WTC11 (cell line): ENCODE measurements at regions not wholly inside any gene's neighbourhood (a gene's known extent, or its start where the extent isn't known, plus 50 kb on each side); places are given as distances from the start of the nearest gene placed in this dataset.

Experiments
- E2F1 ChIP-seq: sonication (generic); formaldehyde crosslinking; IDR thresholded peaks from 2 replicates; pipeline ENCODE4 v1.8.0; 2022; ENCODE audit warnings: mild to moderate bottlenecking, missing genetic modification reagents
- KAT7 ChIP-seq: sonication (generic); formaldehyde crosslinking; IDR thresholded peaks from 2 replicates; pipeline ENCODE4 v1.8.1; 2023; ENCODE audit warnings: missing genetic modification reagents, mild to moderate bottlenecking, borderline replicate concordance
- MAX ChIP-seq: sonication (generic); formaldehyde crosslinking; IDR thresholded peaks from 2 replicates; pipeline ENCODE4 v1.8.0; 2022; ENCODE audit warnings: mild to moderate bottlenecking, missing genetic modification reagents
- NFYB ChIP-seq: sonication (generic); formaldehyde crosslinking; conservative IDR thresholded peaks from 2 replicates; pipeline ENCODE4 v1.8.0; 2022; ENCODE audit warnings: low read depth, missing genetic modification reagents
- NR1H2 ChIP-seq: sonication (generic); formaldehyde crosslinking; IDR thresholded peaks from 2 replicates; pipeline ENCODE4 v1.9.0; 2021; ENCODE audit warnings: mild to moderate bottlenecking, moderate library complexity, missing genetic modification reagents
- TCF7 ChIP-seq: sonication (generic); formaldehyde crosslinking; IDR thresholded peaks from 2 replicates; pipeline ENCODE4 v1.8.0; 2022; ENCODE audit warnings: mild to moderate bottlenecking, low read depth, missing genetic modification reagents, moderate library complexity
- TF ChIP-seq, protein P1 (sequence below): fragments of 200-600 bp; IDR thresholded peaks from 2 replicates; pipeline ENCODE4 v1.8.0; 2022; ENCODE audit warnings: antibody characterized with exemption
- TF ChIP-seq, protein P2 (sequence below): sonication (generic); formaldehyde crosslinking; IDR thresholded peaks from 2 replicates; pipeline ENCODE4 v1.8.0; 2022; ENCODE audit warnings: missing genetic modification reagents
- TF ChIP-seq, protein P3 (sequence below): sonication (generic); formaldehyde crosslinking; IDR thresholded peaks from 2 replicates; pipeline ENCODE4 v1.8.1; 2022; ENCODE audit warnings: mild to moderate bottlenecking, missing genetic modification reagents, moderate library complexity, borderline replicate concordance
- TF ChIP-seq, protein P4 (sequence below): sonication (generic); formaldehyde crosslinking; IDR thresholded peaks from 2 replicates; pipeline ENCODE4 v1.8.0; 2022; ENCODE audit warnings: mild to moderate bottlenecking, missing genetic modification reagents
- TF ChIP-seq, protein P5 (sequence below): fragments of 250-450 bp; sonication (Bioruptor Pico); IDR thresholded peaks from 2 replicates; pipeline ENCODE4 v1.8.0; 2021; ENCODE audit warnings: mild to moderate bottlenecking

DNA sequence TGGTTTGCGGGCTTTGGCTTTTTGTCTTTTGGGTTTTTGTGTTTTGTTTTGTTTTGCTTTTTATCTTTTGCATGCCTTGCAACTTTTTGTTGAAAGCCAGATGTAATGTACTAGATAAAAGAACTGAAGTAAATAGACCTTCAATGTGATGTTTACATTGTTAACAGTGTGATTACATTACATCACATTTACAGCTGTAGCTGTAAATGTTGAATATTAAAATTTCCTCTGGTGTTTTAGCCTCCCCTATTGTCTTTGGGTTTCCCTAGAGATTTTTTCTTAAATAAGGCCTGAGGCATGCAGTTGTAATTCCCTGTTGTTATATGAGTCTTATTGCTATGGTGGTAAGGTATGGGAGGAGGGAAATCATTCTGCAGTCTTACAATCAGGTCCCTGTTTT lies 275.0 kb downstream of the PARM1 start:
- TF ChIP-seq TCF7 (no peak), NR1H2 (no peak), KAT7 (CRISPR knock-in tag) (no peak), MAX (CRISPR knock-in tag) (no peak), NFYB (no peak), E2F1 (CRISPR knock-in tag) (no peak)
- TF ChIP-seq, protein P1, sequence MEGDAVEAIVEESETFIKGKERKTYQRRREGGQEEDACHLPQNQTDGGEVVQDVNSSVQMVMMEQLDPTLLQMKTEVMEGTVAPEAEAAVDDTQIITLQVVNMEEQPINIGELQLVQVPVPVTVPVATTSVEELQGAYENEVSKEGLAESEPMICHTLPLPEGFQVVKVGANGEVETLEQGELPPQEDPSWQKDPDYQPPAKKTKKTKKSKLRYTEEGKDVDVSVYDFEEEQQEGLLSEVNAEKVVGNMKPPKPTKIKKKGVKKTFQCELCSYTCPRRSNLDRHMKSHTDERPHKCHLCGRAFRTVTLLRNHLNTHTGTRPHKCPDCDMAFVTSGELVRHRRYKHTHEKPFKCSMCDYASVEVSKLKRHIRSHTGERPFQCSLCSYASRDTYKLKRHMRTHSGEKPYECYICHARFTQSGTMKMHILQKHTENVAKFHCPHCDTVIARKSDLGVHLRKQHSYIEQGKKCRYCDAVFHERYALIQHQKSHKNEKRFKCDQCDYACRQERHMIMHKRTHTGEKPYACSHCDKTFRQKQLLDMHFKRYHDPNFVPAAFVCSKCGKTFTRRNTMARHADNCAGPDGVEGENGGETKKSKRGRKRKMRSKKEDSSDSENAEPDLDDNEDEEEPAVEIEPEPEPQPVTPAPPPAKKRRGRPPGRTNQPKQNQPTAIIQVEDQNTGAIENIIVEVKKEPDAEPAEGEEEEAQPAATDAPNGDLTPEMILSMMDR: no peak
- TF ChIP-seq, protein P2, sequence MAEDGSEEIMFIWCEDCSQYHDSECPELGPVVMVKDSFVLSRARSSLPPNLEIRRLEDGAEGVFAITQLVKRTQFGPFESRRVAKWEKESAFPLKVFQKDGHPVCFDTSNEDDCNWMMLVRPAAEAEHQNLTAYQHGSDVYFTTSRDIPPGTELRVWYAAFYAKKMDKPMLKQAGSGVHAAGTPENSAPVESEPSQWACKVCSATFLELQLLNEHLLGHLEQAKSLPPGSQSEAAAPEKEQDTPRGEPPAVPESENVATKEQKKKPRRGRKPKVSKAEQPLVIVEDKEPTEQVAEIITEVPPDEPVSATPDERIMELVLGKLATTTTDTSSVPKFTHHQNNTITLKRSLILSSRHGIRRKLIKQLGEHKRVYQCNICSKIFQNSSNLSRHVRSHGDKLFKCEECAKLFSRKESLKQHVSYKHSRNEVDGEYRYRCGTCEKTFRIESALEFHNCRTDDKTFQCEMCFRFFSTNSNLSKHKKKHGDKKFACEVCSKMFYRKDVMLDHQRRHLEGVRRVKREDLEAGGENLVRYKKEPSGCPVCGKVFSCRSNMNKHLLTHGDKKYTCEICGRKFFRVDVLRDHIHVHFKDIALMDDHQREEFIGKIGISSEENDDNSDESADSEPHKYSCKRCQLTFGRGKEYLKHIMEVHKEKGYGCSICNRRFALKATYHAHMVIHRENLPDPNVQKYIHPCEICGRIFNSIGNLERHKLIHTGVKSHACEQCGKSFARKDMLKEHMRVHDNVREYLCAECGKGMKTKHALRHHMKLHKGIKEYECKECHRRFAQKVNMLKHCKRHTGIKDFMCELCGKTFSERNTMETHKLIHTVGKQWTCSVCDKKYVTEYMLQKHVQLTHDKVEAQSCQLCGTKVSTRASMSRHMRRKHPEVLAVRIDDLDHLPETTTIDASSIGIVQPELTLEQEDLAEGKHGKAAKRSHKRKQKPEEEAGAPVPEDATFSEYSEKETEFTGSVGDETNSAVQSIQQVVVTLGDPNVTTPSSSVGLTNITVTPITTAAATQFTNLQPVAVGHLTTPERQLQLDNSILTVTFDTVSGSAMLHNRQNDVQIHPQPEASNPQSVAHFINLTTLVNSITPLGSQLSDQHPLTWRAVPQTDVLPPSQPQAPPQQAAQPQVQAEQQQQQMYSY (CRISPR knock-in tag): no peak
- TF ChIP-seq, protein P3, sequence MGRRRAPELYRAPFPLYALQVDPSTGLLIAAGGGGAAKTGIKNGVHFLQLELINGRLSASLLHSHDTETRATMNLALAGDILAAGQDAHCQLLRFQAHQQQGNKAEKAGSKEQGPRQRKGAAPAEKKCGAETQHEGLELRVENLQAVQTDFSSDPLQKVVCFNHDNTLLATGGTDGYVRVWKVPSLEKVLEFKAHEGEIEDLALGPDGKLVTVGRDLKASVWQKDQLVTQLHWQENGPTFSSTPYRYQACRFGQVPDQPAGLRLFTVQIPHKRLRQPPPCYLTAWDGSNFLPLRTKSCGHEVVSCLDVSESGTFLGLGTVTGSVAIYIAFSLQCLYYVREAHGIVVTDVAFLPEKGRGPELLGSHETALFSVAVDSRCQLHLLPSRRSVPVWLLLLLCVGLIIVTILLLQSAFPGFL: no peak
- TF ChIP-seq, protein P4, sequence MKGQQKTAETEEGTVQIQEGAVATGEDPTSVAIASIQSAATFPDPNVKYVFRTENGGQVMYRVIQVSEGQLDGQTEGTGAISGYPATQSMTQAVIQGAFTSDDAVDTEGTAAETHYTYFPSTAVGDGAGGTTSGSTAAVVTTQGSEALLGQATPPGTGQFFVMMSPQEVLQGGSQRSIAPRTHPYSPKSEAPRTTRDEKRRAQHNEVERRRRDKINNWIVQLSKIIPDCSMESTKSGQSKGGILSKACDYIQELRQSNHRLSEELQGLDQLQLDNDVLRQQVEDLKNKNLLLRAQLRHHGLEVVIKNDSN: no peak
- TF ChIP-seq, protein P5, sequence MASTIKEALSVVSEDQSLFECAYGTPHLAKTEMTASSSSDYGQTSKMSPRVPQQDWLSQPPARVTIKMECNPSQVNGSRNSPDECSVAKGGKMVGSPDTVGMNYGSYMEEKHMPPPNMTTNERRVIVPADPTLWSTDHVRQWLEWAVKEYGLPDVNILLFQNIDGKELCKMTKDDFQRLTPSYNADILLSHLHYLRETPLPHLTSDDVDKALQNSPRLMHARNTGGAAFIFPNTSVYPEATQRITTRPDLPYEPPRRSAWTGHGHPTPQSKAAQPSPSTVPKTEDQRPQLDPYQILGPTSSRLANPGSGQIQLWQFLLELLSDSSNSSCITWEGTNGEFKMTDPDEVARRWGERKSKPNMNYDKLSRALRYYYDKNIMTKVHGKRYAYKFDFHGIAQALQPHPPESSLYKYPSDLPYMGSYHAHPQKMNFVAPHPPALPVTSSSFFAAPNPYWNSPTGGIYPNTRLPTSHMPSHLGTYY (CRISPR knock-in tag): no peak
